ENCODE measurements at regions not wholly inside any gene's neighbourhood (a gene's known extent, or its start where the extent isn't known, plus 50 kb on each side); places are given as distances from the start of the nearest gene placed in this dataset.
A peak's percentile ranks its signal among the peaks of the same experiment; 100 is the strongest.

DNA sequence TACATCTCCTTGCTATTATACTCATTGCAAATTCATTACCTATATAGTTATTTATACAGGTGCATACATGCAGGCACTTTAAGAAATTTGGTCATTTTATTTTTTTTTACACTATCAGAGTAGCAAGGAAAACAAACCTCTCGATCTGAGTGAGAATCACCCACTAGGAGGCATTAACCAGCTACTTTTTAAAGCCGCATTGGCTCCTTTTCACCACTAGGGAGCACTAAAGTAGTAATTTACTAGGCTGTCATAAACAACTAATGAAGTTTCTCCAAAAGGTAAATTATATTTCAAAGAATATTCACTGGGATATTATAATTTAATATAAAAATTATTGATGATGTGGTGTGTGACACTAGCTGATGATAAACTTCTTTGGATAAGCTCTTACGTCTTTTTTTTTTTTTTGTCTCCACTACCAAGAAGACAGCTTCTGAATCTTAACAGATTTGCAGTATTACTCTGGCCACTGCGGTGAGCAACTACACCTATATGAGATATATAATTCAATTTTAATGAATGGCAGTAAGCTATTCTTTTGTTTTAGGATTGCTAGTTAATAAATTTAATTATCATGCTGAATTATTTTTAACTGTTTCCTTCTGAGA lies 101.9 kb downstream of the NOL4 start:
- no peaks in the 10 kb centered on the region for H4K20me1 ChIP-seq (ENCODE audit: control insufficient read depth, extremely low read depth, insufficient read depth, low read length)
- no peak overlapping the region for H3K9ac ChIP-seq (ENCODE audit: insufficient read depth, low read length)
- H3K4me2 ChIP-seq (ENCODE audit: extremely low read depth, insufficient read depth, low read length), result no peak overlapping the region
- H3K36me3 ChIP-seq (ENCODE audit: control insufficient read depth, insufficient read depth, low read length), result no peaks in the 10 kb centered on the region
- H3K79me2 ChIP-seq (ENCODE audit: control insufficient read depth, insufficient read depth, low read length), result no peaks in the 10 kb centered on the region
- H2AFZ ChIP-seq (ENCODE audit: low read length), result no peak overlapping the region
- peak; percentile 56 to 74 for DNase-seq (ENCODE audit: low read depth in 2 of 2)
- no peak overlapping the region for H3K4me3 ChIP-seq (replicated peaks in 1 of 4; ENCODE audit: control extremely low read depth in 1 of 4, insufficient read depth in 1 of 4, low read depth in 3 of 4, low read length in 4 of 4)
- no peaks in the 10 kb centered on the region for H3K9me3 ChIP-seq (ENCODE audit: control insufficient read depth, insufficient read depth, low read depth, low read length)
- no peak for TF ChIP-seq EZH2 (IDR thresholded peaks at IDR 0.05; ENCODE audit: low read length, missing control alignments)
- peak; percentile 98 to 99 for TF ChIP-seq CTCF (conservative IDR thresholded peaks at IDR 0.05 in 1 of 2, IDR thresholded peaks at IDR 0.05 in 1 of 2; ENCODE audit: low read depth in 1 of 2, low read length in 2 of 2)
- no peak overlapping the region for H3K27ac ChIP-seq (ENCODE audit: insufficient read depth, low read length)
- H3K4me1 ChIP-seq (ENCODE audit: control insufficient read depth, extremely low read depth, insufficient read depth, low read length), result no peaks in the 10 kb centered on the region
- no peaks in the 10 kb centered on the region for H3K27me3 ChIP-seq (ENCODE audit: control insufficient read depth, insufficient read depth, low read length)

DNA sequence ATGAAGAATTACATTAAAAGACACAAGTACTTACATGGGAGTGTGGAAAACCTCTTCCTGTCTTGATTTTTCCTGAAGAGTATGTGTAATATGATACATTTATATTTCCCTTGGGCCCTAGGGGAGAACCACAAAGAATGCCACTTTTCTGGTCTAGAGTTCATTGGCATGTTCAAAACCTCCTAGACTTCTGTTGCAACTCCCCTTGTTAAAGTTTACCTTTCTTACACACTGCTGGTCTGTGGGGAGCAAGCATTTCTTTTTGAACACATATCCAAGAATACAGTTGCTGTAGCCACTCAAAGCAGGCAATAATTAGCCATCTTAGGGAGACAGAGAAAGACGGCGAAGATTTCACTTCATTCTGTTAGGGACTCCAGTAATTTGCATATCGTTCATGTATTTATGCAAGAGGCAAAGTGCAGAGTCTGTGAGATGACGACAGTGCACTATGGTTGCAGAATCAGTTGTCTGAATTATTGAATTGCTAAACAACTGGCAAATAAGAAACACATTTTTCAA lies 103.5 kb downstream of the NOL4 start:
- no peak overlapping the region for H3K4me2 ChIP-seq (ENCODE audit: extremely low read depth, insufficient read depth, low read length)
- no peak overlapping the region for H2AFZ ChIP-seq (ENCODE audit: low read length)
- DNase-seq (ENCODE audit: low read depth in 2 of 2), result peak; percentile 66 to 76
- no peaks in the 10 kb centered on the region for H3K36me3 ChIP-seq (ENCODE audit: control insufficient read depth, insufficient read depth, low read length)
- H3K4me1 ChIP-seq (ENCODE audit: control insufficient read depth, extremely low read depth, insufficient read depth, low read length), result no peaks in the 10 kb centered on the region
- no peak overlapping the region for H3K27ac ChIP-seq (ENCODE audit: insufficient read depth, low read length)
- H3K4me3 ChIP-seq (replicated peaks in 1 of 4; ENCODE audit: control extremely low read depth in 1 of 4, insufficient read depth in 1 of 4, low read depth in 3 of 4, low read length in 4 of 4), result no peak overlapping the region
- H3K9ac ChIP-seq (ENCODE audit: insufficient read depth, low read length), result no peak overlapping the region
- no peaks in the 10 kb centered on the region for H3K9me3 ChIP-seq (ENCODE audit: control insufficient read depth, insufficient read depth, low read depth, low read length)
- no peaks in the 10 kb centered on the region for H3K79me2 ChIP-seq (ENCODE audit: control insufficient read depth, insufficient read depth, low read length)
- H3K27me3 ChIP-seq (ENCODE audit: control insufficient read depth, insufficient read depth, low read length), result no peaks in the 10 kb centered on the region
- TF ChIP-seq EZH2 (IDR thresholded peaks at IDR 0.05; ENCODE audit: low read length, missing control alignments) (no peak), CTCF (conservative IDR thresholded peaks at IDR 0.05 in 1 of 2, IDR thresholded peaks at IDR 0.05 in 1 of 2; ENCODE audit: low read depth in 1 of 2, low read length in 2 of 2) (no peak)
- H4K20me1 ChIP-seq (ENCODE audit: control insufficient read depth, extremely low read depth, insufficient read depth, low read length), result no peaks in the 10 kb centered on the region

DNA sequence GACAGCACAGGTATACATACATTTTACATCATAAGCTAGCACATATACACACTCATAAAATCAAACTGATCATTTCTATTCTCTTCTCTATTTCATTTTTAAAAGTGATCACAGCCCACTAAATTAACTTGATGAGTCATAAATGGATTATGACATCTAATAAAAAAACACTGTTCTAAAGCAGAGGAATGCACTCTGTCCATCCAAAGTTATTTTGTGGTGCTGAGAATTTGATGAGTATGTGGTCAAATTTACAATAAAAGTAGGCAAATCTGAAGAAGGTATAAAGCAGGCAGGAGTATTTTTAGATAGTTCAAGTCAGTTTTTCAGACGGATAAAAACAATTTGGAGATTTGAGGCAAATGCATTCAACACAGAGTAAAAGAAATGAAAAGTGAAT lies 104.4 kb downstream of the NOL4 start:
- no peaks in the 10 kb centered on the region for H3K4me1 ChIP-seq (ENCODE audit: control insufficient read depth, extremely low read depth, insufficient read depth, low read length)
- H3K9me3 ChIP-seq (ENCODE audit: control insufficient read depth, insufficient read depth, low read depth, low read length), result no peaks in the 10 kb centered on the region
- no peak for TF ChIP-seq EZH2 (IDR thresholded peaks at IDR 0.05; ENCODE audit: low read length, missing control alignments)
- no peak for TF ChIP-seq CTCF (conservative IDR thresholded peaks at IDR 0.05 in 1 of 2, IDR thresholded peaks at IDR 0.05 in 1 of 2; ENCODE audit: low read depth in 1 of 2, low read length in 2 of 2)
- H3K4me2 ChIP-seq (ENCODE audit: extremely low read depth, insufficient read depth, low read length), result no peak overlapping the region
- DNase-seq (ENCODE audit: low read depth in 2 of 2), result peak in 1 of 2 donors; percentile 53
- H3K4me3 ChIP-seq (replicated peaks in 1 of 4; ENCODE audit: control extremely low read depth in 1 of 4, insufficient read depth in 1 of 4, low read depth in 3 of 4, low read length in 4 of 4), result no peak overlapping the region
- H3K27me3 ChIP-seq (ENCODE audit: control insufficient read depth, insufficient read depth, low read length), result no peaks in the 10 kb centered on the region
- H3K79me2 ChIP-seq (ENCODE audit: control insufficient read depth, insufficient read depth, low read length), result no peaks in the 10 kb centered on the region
- H2AFZ ChIP-seq (ENCODE audit: low read length), result no peak overlapping the region
- no peaks in the 10 kb centered on the region for H4K20me1 ChIP-seq (ENCODE audit: control insufficient read depth, extremely low read depth, insufficient read depth, low read length)
- no peak overlapping the region for H3K9ac ChIP-seq (ENCODE audit: insufficient read depth, low read length)
- no peaks in the 10 kb centered on the region for H3K36me3 ChIP-seq (ENCODE audit: control insufficient read depth, insufficient read depth, low read length)
- no peak overlapping the region for H3K27ac ChIP-seq (ENCODE audit: insufficient read depth, low read length)
